SK-N-SH (cell line): ENCODE measurements at regions not wholly inside any gene's neighbourhood (a gene's known extent, or its start where the extent isn't known, plus 50 kb on each side); places are given as distances from the start of the nearest gene placed in this dataset.
"Not testable (repeated sequence)": the region's sequence is repeated elsewhere in the genome, so short reads cannot be mapped to it uniquely, and the experiment has no call there.

Experiments
- CTCF ChIA-PET: fragments of 300-600, 350-600 bp; formaldehyde crosslinking; extraction: SDS; loops from one replicate; lab custom pipeline; 2021; lab: Yijun Ruan, JAX
- POLR2A ChIA-PET: fragments of 350-600 bp; sonication (Branson Sonifier 250); formaldehyde crosslinking; extraction: SDS; loops from one replicate; lab custom pipeline; 2020; ENCODE audit warnings: antibody characterized with exemption, inconsistent platforms; lab: Yijun Ruan, JAX
- DNase-seq: peaks from one replicate; pipeline ENCODE4 v3.0.0; 2012
- H2AFZ ChIP-seq: fragments of 200-600 bp; sonication (generic); 2 replicates; pipeline ENCODE4 v1.8.1; 2016; ENCODE audit warnings: antibody characterized with exemption, mild to moderate bottlenecking, low read depth
- H3F3A ChIP-seq: fragments of 200-600 bp; sonication (generic); replicated peaks from 2 replicates; pipeline ENCODE3; 2016; ENCODE audit warnings: antibody characterized with exemption, mild to moderate bottlenecking; ENCODE audit not compliant: insufficient read depth
- H3K27ac ChIP-seq, 2 experiments: fragments of 200-500 bp in 1 of 2; fragments of 200-600 bp in 1 of 2; sonication (Bioruptor generic) in 1 of 2; sonication (generic), shearing (Covaris generic) in 1 of 2; 2 replicates each; pipeline versions ENCODE4 v1.5.1 to v1.6.1; 2014 to 2016; ENCODE audit warnings: low read depth in 2 of 2, inconsistent platforms in 1 of 2, low read length in 1 of 2, mild to moderate bottlenecking in 1 of 2, mixed read lengths in 1 of 2
- H3K27me3 ChIP-seq: fragments of 200-600 bp; sonication (generic), shearing (Covaris generic); 2 replicates; pipeline ENCODE4 v1.6.1; 2016; ENCODE audit warnings: mixed run types; ENCODE audit not compliant: insufficient read depth
- H3K36me3 ChIP-seq, 2 experiments: fragments of 200-500 bp in 1 of 2; fragments of 200-600 bp in 1 of 2; sonication (Bioruptor generic) in 1 of 2; sonication (generic) in 1 of 2; replicated peaks in 1 of 2; 2 replicates each; pipeline versions ENCODE3 to v1.5.1; 2014 to 2016; ENCODE audit warnings: low read length in 1 of 2, mild to moderate bottlenecking in 1 of 2; ENCODE audit not compliant: insufficient read depth in 2 of 2, control insufficient read depth in 1 of 2
- H3K4me1 ChIP-seq, 2 experiments: fragments of 200-500 bp in 1 of 2; fragments of 200-600 bp in 1 of 2; sonication (Bioruptor generic) in 1 of 2; sonication (generic), shearing (Covaris generic) in 1 of 2; 2 replicates each; pipeline versions ENCODE4 v1.5.1 to v1.6.1; 2014 to 2016; ENCODE audit warnings: low read depth in 1 of 2, low read length in 1 of 2, mixed run types in 1 of 2; ENCODE audit not compliant: insufficient read depth in 2 of 2, control insufficient read depth in 1 of 2
- H3K4me2 ChIP-seq: fragments of 200-600 bp; sonication (generic), shearing (Covaris generic); 2 replicates; pipeline ENCODE4 v1.6.1; 2017; ENCODE audit warnings: mixed run types
- H3K4me3 ChIP-seq, 2 experiments: fragments of 200-500 bp in 1 of 2; fragments of 200-600 bp in 1 of 2; sonication (Bioruptor generic) in 1 of 2; sonication (generic), shearing (Covaris generic) in 1 of 2; 2 replicates each; pipeline versions ENCODE4 v1.5.1 to v1.8.1; 2014 to 2016; ENCODE audit warnings: low read depth in 2 of 2, inconsistent platforms in 1 of 2, low read length in 1 of 2, mild to moderate bottlenecking in 1 of 2, mixed read lengths in 1 of 2, moderate library complexity in 1 of 2
- H3K79me2 ChIP-seq: fragments of 200-600 bp; sonication (generic); 2 replicates; pipeline ENCODE4 v1.8.1; 2017; ENCODE audit warnings: mild to moderate bottlenecking; ENCODE audit not compliant: insufficient read depth
- H3K9ac ChIP-seq: fragments of 200-600 bp; sonication (generic); 2 replicates; pipeline ENCODE4 v1.6.1; 2017; ENCODE audit warnings: mixed run types
- H3K9me2 ChIP-seq: fragments of 200-600 bp; sonication (generic); 2 replicates; pipeline ENCODE4 v1.6.1; 2017; ENCODE audit warnings: mixed run types
- H3K9me3 ChIP-seq: fragments of 200-600 bp; sonication (generic); 2 replicates; pipeline ENCODE4 v1.6.1; 2017; ENCODE audit warnings: mixed run types, mild to moderate bottlenecking, moderate library complexity
- H4K20me1 ChIP-seq: fragments of 200-600 bp; sonication (generic); 2 replicates; pipeline ENCODE4 v1.6.1; 2017; ENCODE audit warnings: mild to moderate bottlenecking, mixed run types; ENCODE audit not compliant: insufficient read depth
- WGBS: methylation state at CpG from one replicate; pipeline ENCODE4 v1.1.6; 2017; ENCODE audit warnings: low lambda C conversion rate; 5-methylcytosine and 5-hydroxymethylcytosine counted together

DNA sequence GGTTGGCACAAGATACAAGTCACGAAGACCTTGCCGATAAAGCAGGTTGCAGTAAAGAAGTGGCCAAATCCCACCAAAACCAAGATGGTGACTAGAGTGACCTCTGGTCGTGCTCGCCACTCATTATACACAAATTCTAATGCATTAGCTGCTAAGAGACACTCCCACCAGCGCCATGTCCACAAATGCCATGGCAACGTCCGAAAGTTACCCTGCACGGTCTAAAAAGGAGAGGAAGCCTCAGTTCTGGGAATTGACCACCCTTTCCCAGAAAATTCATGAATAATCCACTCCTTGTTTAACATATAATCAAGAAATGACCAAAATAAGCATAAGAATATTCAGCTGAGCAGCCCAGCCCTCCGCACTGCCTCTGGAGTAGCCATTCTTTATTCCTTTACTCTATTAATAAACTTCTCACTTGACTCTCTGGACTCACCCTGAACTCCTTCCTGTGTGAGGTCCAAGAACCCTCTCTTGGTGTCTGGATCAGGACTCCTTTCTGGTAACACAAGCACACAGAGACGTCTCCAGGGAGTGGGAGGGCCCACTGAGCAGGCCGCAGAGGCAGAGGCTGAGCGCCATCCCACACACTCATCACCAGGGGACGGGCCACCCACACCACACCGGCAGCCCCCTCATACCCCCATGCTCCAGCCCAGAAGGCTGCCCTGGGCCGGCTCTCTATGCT lies 5431.8 kb upstream of the TPTE start:
- H3K4me2 ChIP-seq, POLR2A ChIA-PET, H3K4me1 ChIP-seq, H4K20me1 ChIP-seq, CTCF ChIA-PET, H3K9me2 ChIP-seq, H3F3A ChIP-seq, H3K36me3 ChIP-seq, DNase-seq, H2AFZ ChIP-seq, H3K4me3 ChIP-seq, H3K9me3 ChIP-seq, H3K9ac ChIP-seq, H3K27me3 ChIP-seq, H3K27ac ChIP-seq, H3K79me2 ChIP-seq: not testable (repeated sequence)
- 94% methylated on average over 3 of the region's 15 CpGs for WGBS

DNA sequence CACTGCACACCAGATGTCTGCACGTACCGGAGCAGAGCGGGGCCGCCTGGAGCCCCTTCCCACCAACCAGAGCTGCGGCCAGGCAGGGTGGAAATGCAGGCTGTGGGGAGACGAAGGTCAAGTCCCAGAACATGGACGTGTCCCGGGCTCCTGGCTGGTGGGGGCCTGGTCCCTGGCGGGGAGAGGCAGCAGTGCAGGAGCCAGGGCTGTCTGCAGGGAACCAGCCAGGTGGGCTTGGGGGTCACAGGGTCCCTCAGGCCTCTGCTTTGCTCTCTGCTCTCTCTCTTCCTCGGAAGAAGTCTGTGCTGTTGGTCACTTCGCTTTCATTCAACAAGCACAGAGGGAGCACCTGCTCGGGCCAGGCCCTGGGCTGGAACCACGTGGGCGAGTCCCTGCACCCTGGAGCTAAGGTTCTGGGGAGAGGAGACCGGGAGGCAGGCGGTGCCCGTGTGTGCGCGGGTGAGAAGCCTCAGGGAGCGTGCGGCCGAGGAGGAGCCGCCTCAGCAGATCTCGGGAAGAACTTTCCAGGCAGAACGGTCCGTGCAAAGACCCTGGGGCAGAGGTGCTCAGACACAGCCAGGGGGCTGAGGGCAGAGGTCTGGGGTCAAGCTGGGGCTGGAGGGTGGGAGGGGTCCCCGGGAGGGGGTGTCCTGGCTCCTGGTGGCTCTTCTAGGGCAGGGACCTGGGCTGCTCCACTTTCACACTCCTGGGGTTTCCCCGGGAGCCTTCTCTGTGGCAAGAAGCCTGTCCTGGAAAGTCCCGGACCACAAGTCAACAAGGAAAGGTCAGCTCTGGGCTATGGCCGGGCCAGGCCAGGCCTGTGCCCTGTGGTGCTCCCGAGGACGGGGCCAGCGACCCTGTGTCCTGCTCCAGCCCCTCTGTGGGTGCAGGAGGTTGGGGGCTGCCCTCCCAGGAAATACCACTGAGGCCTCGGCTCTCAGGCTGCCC lies 5431.0 kb upstream of the TPTE start:
- H2AFZ ChIP-seq, CTCF ChIA-PET, H3K9me2 ChIP-seq, POLR2A ChIA-PET, H3K27me3 ChIP-seq, H3K4me2 ChIP-seq, H3F3A ChIP-seq, H3K27ac ChIP-seq, H3K9me3 ChIP-seq, H3K36me3 ChIP-seq, DNase-seq, H3K4me3 ChIP-seq, H4K20me1 ChIP-seq, H3K4me1 ChIP-seq, H3K9ac ChIP-seq, H3K79me2 ChIP-seq: not testable (repeated sequence)
- WGBS: 92% methylated on average over 11 of the region's 34 CpGs

DNA sequence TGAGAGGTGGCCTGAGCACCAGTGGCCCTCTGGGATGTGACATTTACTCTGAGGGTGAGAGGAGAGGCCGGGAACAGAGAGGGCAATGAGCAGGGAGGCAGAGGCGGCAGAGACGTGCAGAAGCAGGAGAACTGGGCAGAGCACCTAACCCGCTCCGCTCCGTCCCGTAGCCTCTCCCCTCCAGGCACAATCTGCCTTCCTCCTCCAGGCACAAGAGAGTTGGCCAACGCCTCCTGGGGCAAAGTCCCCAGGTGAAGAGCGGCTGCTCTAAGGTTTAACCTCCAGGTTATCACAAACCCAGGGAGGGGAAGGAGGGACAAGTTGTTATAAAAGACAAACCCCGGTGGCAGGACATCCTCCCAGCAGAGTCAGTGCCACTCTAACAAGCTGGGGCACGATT lies 5430.1 kb upstream of the TPTE start:
- H3K9me2 ChIP-seq, H3K4me3 ChIP-seq, H3K79me2 ChIP-seq, H3K4me2 ChIP-seq, H3K9me3 ChIP-seq, H3K36me3 ChIP-seq, H2AFZ ChIP-seq, H3K9ac ChIP-seq, CTCF ChIA-PET, H3F3A ChIP-seq, H3K27ac ChIP-seq, H4K20me1 ChIP-seq, H3K27me3 ChIP-seq, DNase-seq, H3K4me1 ChIP-seq, POLR2A ChIA-PET: not testable (repeated sequence)
- WGBS: no CpG with 5 or more reads among the region's 11 CpGs

DNA sequence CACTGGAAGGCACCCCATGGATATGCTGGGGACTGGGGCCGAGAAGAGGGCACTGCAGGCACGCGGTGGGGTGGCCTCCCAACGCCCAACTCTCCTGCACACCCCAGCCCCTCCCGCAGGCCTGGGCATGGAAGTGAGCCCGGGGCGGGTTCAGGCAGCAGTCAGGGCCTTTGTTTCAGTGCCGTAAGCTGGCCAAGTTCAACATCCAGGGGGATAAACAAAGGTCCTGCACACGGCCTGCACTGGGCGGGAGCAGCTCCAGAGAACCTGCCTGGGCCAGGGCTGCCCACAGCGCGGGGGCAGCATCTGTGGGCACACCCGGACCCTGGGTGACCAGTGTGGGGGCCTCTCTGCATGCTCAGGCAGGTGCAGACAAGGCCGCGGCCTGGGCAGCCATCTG lies 5425.8 kb upstream of the TPTE start:
- H3K4me3 ChIP-seq, H3F3A ChIP-seq, H3K79me2 ChIP-seq, H3K27ac ChIP-seq, CTCF ChIA-PET, H3K27me3 ChIP-seq, H3K9me2 ChIP-seq, DNase-seq, H3K9me3 ChIP-seq, H2AFZ ChIP-seq, H3K4me2 ChIP-seq, POLR2A ChIA-PET, H3K9ac ChIP-seq, H3K4me1 ChIP-seq, H3K36me3 ChIP-seq, H4K20me1 ChIP-seq: not testable (repeated sequence)
- WGBS: 76% methylated on average over 4 of the region's 15 CpGs

DNA sequence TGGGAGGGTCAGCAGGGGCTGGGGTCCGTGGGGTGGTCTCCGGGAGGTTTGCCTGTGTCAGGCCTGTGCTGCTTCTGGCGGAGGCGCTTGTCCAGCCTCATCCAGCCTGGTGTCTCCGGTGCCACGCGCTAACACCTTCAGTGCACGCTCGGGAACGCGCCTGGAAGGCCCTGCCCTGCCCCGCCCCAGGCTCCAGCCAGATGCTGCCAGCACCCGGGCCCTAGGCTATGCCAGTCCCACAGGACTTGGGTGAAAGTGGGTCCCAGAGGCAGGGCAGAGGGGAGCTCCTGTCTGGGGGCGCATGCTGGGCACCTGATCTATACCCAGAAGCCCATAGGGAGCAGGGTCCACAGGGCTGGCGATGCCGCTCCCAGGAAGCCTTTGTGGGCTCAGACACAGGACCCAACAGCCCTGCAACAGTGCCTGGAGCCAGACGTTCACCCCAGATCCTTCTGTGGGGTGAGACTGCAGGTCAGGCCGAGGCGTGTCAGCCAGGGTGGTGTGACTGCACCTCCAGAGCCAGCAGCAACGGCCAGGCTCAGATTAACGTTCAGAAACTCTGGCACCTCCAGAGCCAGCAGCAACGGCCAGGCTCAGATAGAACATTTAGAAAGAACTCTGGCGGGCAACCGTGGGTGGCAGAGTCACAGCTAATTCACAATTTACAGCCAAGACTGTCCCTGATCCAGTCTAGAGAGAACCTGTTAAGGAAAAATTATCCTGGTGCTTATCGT lies 5423.2 kb upstream of the TPTE start:
- H2AFZ ChIP-seq, H3K79me2 ChIP-seq, H3K4me2 ChIP-seq, H3K4me3 ChIP-seq, H3K36me3 ChIP-seq, POLR2A ChIA-PET, H3F3A ChIP-seq, DNase-seq, H3K27ac ChIP-seq, H4K20me1 ChIP-seq, H3K9ac ChIP-seq, H3K9me2 ChIP-seq, H3K27me3 ChIP-seq, CTCF ChIA-PET, H3K4me1 ChIP-seq, H3K9me3 ChIP-seq: not testable (repeated sequence)
- 90% methylated on average over 2 of the region's 25 CpGs for WGBS

DNA sequence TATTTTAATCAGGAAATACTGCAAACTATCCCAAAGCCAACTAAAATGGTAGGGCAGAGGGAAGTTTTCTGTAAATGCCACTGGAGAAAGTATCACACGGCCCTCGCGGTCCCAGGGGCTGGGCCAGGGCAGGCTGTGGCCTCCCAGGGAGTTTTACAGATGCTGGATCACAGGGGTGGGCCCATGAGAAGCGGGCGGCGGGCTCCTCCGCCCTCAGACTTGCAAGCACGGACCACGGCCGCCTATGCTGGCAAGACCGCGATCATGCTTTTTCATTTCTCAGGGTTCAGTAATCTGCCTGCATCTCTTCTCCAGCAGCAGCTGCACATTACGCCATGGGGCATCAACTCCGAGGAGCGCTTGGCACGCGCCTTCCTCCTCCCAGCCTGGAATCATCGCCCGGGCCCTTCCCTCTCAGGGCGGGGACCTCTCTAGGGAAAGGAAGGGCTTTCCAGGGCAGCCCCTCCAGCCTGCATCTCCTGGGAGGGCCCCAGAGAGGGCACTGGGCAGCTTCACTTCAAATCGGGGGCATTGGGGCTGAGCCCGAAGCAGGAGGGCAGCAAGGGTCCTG lies 5420.7 kb upstream of the TPTE start:
- H3K27me3 ChIP-seq, CTCF ChIA-PET, H2AFZ ChIP-seq: not testable (repeated sequence)

More for the DNA sequence above, 5420.7 kb upstream of the TPTE start:
- H3K79me2 ChIP-seq, H3K4me2 ChIP-seq, H3K9me2 ChIP-seq, H3K27ac ChIP-seq, H3K4me3 ChIP-seq, POLR2A ChIA-PET, H3K36me3 ChIP-seq, H3K9ac ChIP-seq, H3K4me1 ChIP-seq, H3K9me3 ChIP-seq, DNase-seq, H4K20me1 ChIP-seq, H3F3A ChIP-seq: not testable (repeated sequence)
- no CpG with 5 or more reads among the region's 22 CpGs for WGBS
